Esophagus muscularis mucosa (tissue), 4 donors: ENCODE measurements at regions not wholly inside any gene's neighbourhood (a gene's known extent, or its start where the extent isn't known, plus 50 kb on each side); places are given as distances from the start of the nearest gene placed in this dataset.

Source experiments
- DNase-seq: peaks from one replicate; pipeline ENCODE4 v3.0.0-alpha.2; 2017; ENCODE audit errors: extremely low spot score
- H3K27ac ChIP-seq, 4 donors: fragments of 200-600 bp; sonication (generic); replicated peaks in 1 of 4; 1 replicate in 3 of 4; 2 replicates in 1 of 4; pipeline ENCODE4 v1.5.1; 2016 to 2019; ENCODE audit warnings: mild to moderate bottlenecking in 1 of 4
- H3K27me3 ChIP-seq, 4 donors: fragments of 200-600 bp; sonication (generic); one replicate each; pipeline versions ENCODE4 v1.5.1 to v1.6.0; 2016 to 2019
- H3K36me3 ChIP-seq, 4 donors: fragments of 200-600 bp; sonication (generic); one replicate each; pipeline ENCODE4 v1.5.1; 2016 to 2019
- H3K4me1 ChIP-seq, 4 donors: fragments of 200-600 bp; sonication (generic); one replicate each; pipeline ENCODE4 v1.5.1; 2016 to 2019
- H3K4me3 ChIP-seq, 4 donors: fragments of 200-600 bp; sonication (generic); 1 replicate in 2 of 4; 2 replicates in 2 of 4; pipeline ENCODE4 v1.5.1; 2016 to 2019; ENCODE audit warnings: mild to moderate bottlenecking in 4 of 4, moderate library complexity in 1 of 4
- H3K9me3 ChIP-seq, 4 donors: fragments of 200-600 bp; sonication (generic); 1 replicate in 3 of 4; 2 replicates in 1 of 4; pipeline ENCODE4 v1.5.1; 2016 to 2019
- CTCF ChIP-seq, 3 experiments: fragments of 200-600 bp in 2 of 3; fragments of 450-650 bp in 1 of 3; sonication (generic) in 2 of 3; IDR thresholded peaks; one replicate each; pipeline ENCODE4 v1.5.1; 2017 to 2019; ENCODE audit warnings: antibody characterized with exemption in 3 of 3, mild to moderate bottlenecking in 2 of 3, moderate library complexity in 1 of 3
- EP300 ChIP-seq: sonication (generic); formaldehyde crosslinking; IDR thresholded peaks from one replicate; pipeline ENCODE4 v1.6.1; 2017; ENCODE audit warnings: antibody characterized with exemption
- POLR2A ChIP-seq: fragments of 450-650 bp; IDR thresholded peaks from one replicate; pipeline ENCODE4 v1.6.1; 2017; ENCODE audit warnings: antibody characterized with exemption, moderate library complexity, mild to moderate bottlenecking, low read depth
- POLR2AphosphoS5 ChIP-seq, 2 donors: sonication (generic); formaldehyde crosslinking; IDR thresholded peaks; one replicate each; pipeline ENCODE4 v1.6.1; 2017; ENCODE audit warnings: antibody characterized with exemption in 2 of 2
- WGBS: methylation state at CpG from one replicate; pipeline ENCODE4 v1.1.5; 2018; 5-methylcytosine and 5-hydroxymethylcytosine counted together
- intact Hi-C: fragments of 100-400 bp; cut with DNase I; formaldehyde crosslinking; loops from one replicate; pipeline ENCODE4 v1.15.1; 2023

- no peaks in the 10 kb centered on the region for H3K9me3 ChIP-seq
- DNase-seq: no peak
- no peak overlapping the region for H3K4me3 ChIP-seq
- peaks cover 0 to 6% (median 0%) of the 10 kb centered on the region in 4 donors for H3K27me3 ChIP-seq
- TF ChIP-seq POLR2A: no peak
- no peak for TF ChIP-seq POLR2AphosphoS5 (IDR thresholded peaks at IDR 0.05)
- TF ChIP-seq EP300: no peak
- no peak for TF ChIP-seq CTCF (IDR thresholded peaks at IDR 0.05)
- WGBS: 82% methylated on average over 6 of the region's 6 CpGs
- H3K36me3 ChIP-seq: no peaks in the 10 kb centered on the region
- intact Hi-C loops: no loop called here
- H3K27ac ChIP-seq: no peak overlapping the region
- no peaks in the 10 kb centered on the region for H3K4me1 ChIP-seq
Measured at GRCh38 chr9:120104771-120105170, 475.2 kb downstream of the CDK5RAP2 start.

- WGBS: 62% methylated on average over 3 of the region's 3 CpGs
- Histone ChIP-seq H3K36me3 (no peaks in the 10 kb centered on the region), H3K4me1 (no peaks in the 10 kb centered on the region), H3K27me3 (no peaks in the 10 kb centered on the region), H3K9me3 (no peaks in the 10 kb centered on the region), H3K27ac (no peak overlapping the region), H3K4me3 (no peak overlapping the region)
- intact Hi-C loops: no loop called here
- no peak for DNase-seq
- TF ChIP-seq EP300 (no peak), POLR2AphosphoS5 (IDR thresholded peaks at IDR 0.05) (no peak), POLR2A (no peak), CTCF (IDR thresholded peaks at IDR 0.05) (no peak)
Measured at GRCh38 chr9:120100595-120100994, 479.4 kb downstream of the CDK5RAP2 start.

- Histone ChIP-seq H3K9me3 (no peaks in the 10 kb centered on the region), H3K4me3 (no peak overlapping the region), H3K27ac (no peak overlapping the region), H3K36me3 (no peaks in the 10 kb centered on the region), H3K27me3 (no peaks in the 10 kb centered on the region), H3K4me1 (no peaks in the 10 kb centered on the region)
- intact Hi-C loops: no loop called here
- TF ChIP-seq EP300: no peak
- no peak for TF ChIP-seq POLR2A
- TF ChIP-seq POLR2AphosphoS5 (IDR thresholded peaks at IDR 0.05): no peak
- TF ChIP-seq CTCF (IDR thresholded peaks at IDR 0.05): no peak
- WGBS: 92% methylated on average over 4 of the region's 4 CpGs
- no peak for DNase-seq
Measured at GRCh38 chr9:120099065-120099464, 480.9 kb downstream of the CDK5RAP2 start.

- intact Hi-C loops: no loop called here
- no peaks in the 10 kb centered on the region for H3K36me3 ChIP-seq
Measured at GRCh38 chr9:120098584-120098983, 481.4 kb downstream of the CDK5RAP2 start.

More at GRCh38 chr9:120098584-120098983, 481.4 kb downstream of the CDK5RAP2 start:
- Histone ChIP-seq H3K4me1 (no peaks in the 10 kb centered on the region), H3K27me3 (no peaks in the 10 kb centered on the region), H3K27ac (no peak overlapping the region), H3K4me3 (no peak overlapping the region), H3K9me3 (no peaks in the 10 kb centered on the region)
- WGBS: 59% methylated on average over 6 of the region's 6 CpGs
- DNase-seq: no peak
- TF ChIP-seq POLR2AphosphoS5 (IDR thresholded peaks at IDR 0.05) (no peak), CTCF (IDR thresholded peaks at IDR 0.05) (no peak), POLR2A (no peak), EP300 (no peak)
